H9 (cell line): ENCODE measurements at regions not wholly inside any gene's neighbourhood (a gene's known extent, or its start where the extent isn't known, plus 50 kb on each side); places are given as distances from the start of the nearest gene placed in this dataset.

Source experiments
- DNase-seq: peaks from one replicate; pipeline ENCODE4 v3.0.0-alpha.2; 2017
- H2AFZ ChIP-seq: one replicate; pipeline ENCODE4 v1.6.1; 2013; ENCODE audit warnings: mild to moderate bottlenecking, low read length, control low read depth, moderate library complexity
- H2AK5ac ChIP-seq: 2 replicates; pipeline ENCODE4 v1.6.1; 2013; ENCODE audit warnings: low read length, control low read depth, mixed read lengths; ENCODE audit not compliant: insufficient read length
- H2BK120ac ChIP-seq: one replicate; pipeline ENCODE4 v1.6.1; 2013; ENCODE audit warnings: low read depth, mild to moderate bottlenecking, low read length, control low read depth, inconsistent platforms; ENCODE audit not compliant: poor library complexity, severe bottlenecking
- H2BK12ac ChIP-seq: 2 replicates; pipeline ENCODE4 v1.6.1; 2013; ENCODE audit warnings: low read length, control low read depth, mixed read lengths, low read depth; ENCODE audit not compliant: insufficient read length
- H2BK15ac ChIP-seq: 2 replicates; pipeline ENCODE4 v1.6.1; 2013; ENCODE audit warnings: low read depth, low read length, control low read depth
- H2BK20ac ChIP-seq: one replicate; pipeline ENCODE4 v1.6.1; 2013; ENCODE audit warnings: low read depth, mild to moderate bottlenecking, low read length, control low read depth, inconsistent platforms; ENCODE audit not compliant: poor library complexity, severe bottlenecking
- H2BK5ac ChIP-seq: 2 replicates; pipeline ENCODE4 v1.6.1; 2013; ENCODE audit warnings: low read length, control low read depth, mixed read lengths; ENCODE audit not compliant: insufficient read length
- H3K14ac ChIP-seq: 2 replicates; pipeline ENCODE4 v1.6.1; 2013; ENCODE audit warnings: low read length, control low read depth; ENCODE audit not compliant: insufficient read depth
- H3K18ac ChIP-seq: 2 replicates; pipeline ENCODE4 v1.6.1; 2013; ENCODE audit warnings: low read depth, mild to moderate bottlenecking, mixed read lengths, low read length, control low read depth; ENCODE audit not compliant: insufficient read length
- H3K23ac ChIP-seq: 2 replicates; pipeline ENCODE4 v1.6.1; 2013; ENCODE audit warnings: low read length, control low read depth, mixed read lengths, low read depth; ENCODE audit not compliant: insufficient read length
- H3K23me2 ChIP-seq: 2 replicates; pipeline ENCODE4 v1.6.1; 2013; ENCODE audit warnings: low read depth, mild to moderate bottlenecking, mixed read lengths, low read length, control low read depth; ENCODE audit not compliant: insufficient read length, poor library complexity, severe bottlenecking
- H3K27ac ChIP-seq: 2 replicates; pipeline ENCODE4 v1.5.1; 2013; ENCODE audit warnings: low read length, control low read depth, mixed read lengths, low read depth; ENCODE audit not compliant: insufficient read length
- H3K27me3 ChIP-seq: 2 replicates; pipeline ENCODE4 v1.6.1; 2013; ENCODE audit warnings: low read length, control low read depth, inconsistent platforms; ENCODE audit not compliant: insufficient read depth
- H3K4ac ChIP-seq: 2 replicates; pipeline ENCODE4 v1.6.1; 2013; ENCODE audit warnings: low read depth, mild to moderate bottlenecking, control low read depth, inconsistent platforms, low read length, moderate library complexity
- H3K4me1 ChIP-seq: 2 replicates; pipeline ENCODE4 v1.6.1; 2013; ENCODE audit warnings: low read length, control low read depth, inconsistent platforms; ENCODE audit not compliant: insufficient read depth
- H3K4me2 ChIP-seq: 2 replicates; pipeline ENCODE4 v1.6.1; 2013; ENCODE audit warnings: low read length, control low read depth, mixed read lengths; ENCODE audit not compliant: insufficient read length, insufficient read depth
- H3K56ac ChIP-seq: 2 replicates; pipeline ENCODE4 v1.6.1; 2013; ENCODE audit warnings: low read depth, mild to moderate bottlenecking, mixed read lengths, low read length, control low read depth; ENCODE audit not compliant: insufficient read length
- H3K79me1 ChIP-seq: 2 replicates; pipeline ENCODE4 v1.6.1; 2013; ENCODE audit warnings: low read depth, mild to moderate bottlenecking, moderate library complexity, low read length, control low read depth, inconsistent platforms; ENCODE audit not compliant: insufficient read depth, poor library complexity, severe bottlenecking
- H3K79me2 ChIP-seq: 2 replicates; pipeline ENCODE4 v1.6.1; 2013; ENCODE audit warnings: low read length, control low read depth, inconsistent platforms; ENCODE audit not compliant: insufficient read depth
- H3K9ac ChIP-seq: 2 replicates; pipeline ENCODE4 v1.6.1; 2013; ENCODE audit warnings: low read length, control low read depth, mixed read lengths; ENCODE audit not compliant: insufficient read length; ENCODE audit errors: extremely low read depth
- H3K9me3 ChIP-seq: one replicate; pipeline ENCODE4 v1.6.1; 2013; ENCODE audit warnings: low read depth, low read length, inconsistent platforms; ENCODE audit not compliant: control insufficient read depth
- H3T11ph ChIP-seq: one replicate; pipeline ENCODE4 v1.6.1; 2013; ENCODE audit warnings: mild to moderate bottlenecking, low read length, control low read depth, inconsistent platforms
- H4K20me1 ChIP-seq: one replicate; pipeline ENCODE4 v1.6.1; 2013; ENCODE audit not compliant: control insufficient read depth, insufficient read length, insufficient read depth
- H4K5ac ChIP-seq: 2 replicates; pipeline ENCODE4 v1.6.1; 2013; ENCODE audit warnings: low read depth, mild to moderate bottlenecking, mixed read lengths, low read length, control low read depth; ENCODE audit not compliant: insufficient read length
- H4K8ac ChIP-seq: replicated peaks from 2 replicates; pipeline ENCODE4 v1.6.1; 2013; ENCODE audit warnings: low read length, control low read depth, mixed read lengths, low read depth; ENCODE audit not compliant: insufficient read length
- H4K91ac ChIP-seq: 2 replicates; pipeline ENCODE4 v1.6.1; 2013; ENCODE audit warnings: low read depth, mild to moderate bottlenecking, moderate library complexity, mixed read lengths, low read length, control low read depth; ENCODE audit not compliant: insufficient read length
- H3K27ac Mint-ChIP-seq, 3 experiments: 2 replicates in 2 of 3; 3 replicates in 1 of 3; pipeline ENCODE4 v1.8.0; 2020 to 2021; ENCODE audit warnings: mixed read lengths in 3 of 3, mild to moderate bottlenecking in 1 of 3, moderate library complexity in 1 of 3
- H3K27me3 Mint-ChIP-seq: 2 replicates; pipeline ENCODE4 v1.8.0; 2021; ENCODE audit warnings: low read depth, mild to moderate bottlenecking, moderate library complexity, mixed read lengths
- H3K36me3 Mint-ChIP-seq, 3 experiments: 2 replicates in 2 of 3; 3 replicates in 1 of 3; pipeline ENCODE4 v1.8.0; 2020 to 2021; ENCODE audit warnings: low read depth in 3 of 3, mixed read lengths in 3 of 3; ENCODE audit not compliant: insufficient read depth in 1 of 3
- H3K4me1 Mint-ChIP-seq, 2 experiments: 2 replicates each; pipeline ENCODE4 v1.8.0; 2020; ENCODE audit warnings: mixed read lengths in 2 of 2
- H3K4me3 Mint-ChIP-seq, 2 experiments: 2 replicates in 1 of 2; 3 replicates in 1 of 2; pipeline ENCODE4 v1.8.0; 2020 to 2021; ENCODE audit warnings: mild to moderate bottlenecking in 2 of 2, mixed read lengths in 2 of 2, moderate library complexity in 1 of 2
- H3K9me3 Mint-ChIP-seq, 2 experiments: 2 replicates in 1 of 2; 3 replicates in 1 of 2; pipeline ENCODE4 v1.8.0; 2020; ENCODE audit warnings: mild to moderate bottlenecking in 2 of 2, mixed read lengths in 2 of 2, moderate library complexity in 1 of 2
- WGBS: extraction: QIAGEN DNeasy Blood & Tissue Kit; methylation state at CpG from one replicate; pipeline ENCODE4 v1.1.7; 2013; ENCODE audit warnings: missing lambda C conversion rate, low lambda C conversion rate, mixed read lengths; ENCODE audit not compliant: insufficient read length; ENCODE audit errors: extremely low coverage; 5-methylcytosine and 5-hydroxymethylcytosine counted together
- TF ChIP-seq, protein P1 (sequence below): fragments of 200-600 bp; sonication (generic); conservative IDR thresholded peaks from 3 replicates; pipeline ENCODE4 v1.8.0; 2021; ENCODE audit warnings: antibody characterized with exemption, mild to moderate bottlenecking

GRCh38 chr7:81245353-81245752 is 326.5 kb upstream of the SEMA3C start:
- no peak overlapping the region for H2BK5ac ChIP-seq
- H3K4me2 ChIP-seq = no peak overlapping the region
- no peaks in the 10 kb centered on the region for H3K23me2 ChIP-seq
- H3K9me3 Mint-ChIP-seq = peaks cover 14 to 16% of the 10 kb centered on the region in 2 experiments
- TF ChIP-seq, protein P1, sequence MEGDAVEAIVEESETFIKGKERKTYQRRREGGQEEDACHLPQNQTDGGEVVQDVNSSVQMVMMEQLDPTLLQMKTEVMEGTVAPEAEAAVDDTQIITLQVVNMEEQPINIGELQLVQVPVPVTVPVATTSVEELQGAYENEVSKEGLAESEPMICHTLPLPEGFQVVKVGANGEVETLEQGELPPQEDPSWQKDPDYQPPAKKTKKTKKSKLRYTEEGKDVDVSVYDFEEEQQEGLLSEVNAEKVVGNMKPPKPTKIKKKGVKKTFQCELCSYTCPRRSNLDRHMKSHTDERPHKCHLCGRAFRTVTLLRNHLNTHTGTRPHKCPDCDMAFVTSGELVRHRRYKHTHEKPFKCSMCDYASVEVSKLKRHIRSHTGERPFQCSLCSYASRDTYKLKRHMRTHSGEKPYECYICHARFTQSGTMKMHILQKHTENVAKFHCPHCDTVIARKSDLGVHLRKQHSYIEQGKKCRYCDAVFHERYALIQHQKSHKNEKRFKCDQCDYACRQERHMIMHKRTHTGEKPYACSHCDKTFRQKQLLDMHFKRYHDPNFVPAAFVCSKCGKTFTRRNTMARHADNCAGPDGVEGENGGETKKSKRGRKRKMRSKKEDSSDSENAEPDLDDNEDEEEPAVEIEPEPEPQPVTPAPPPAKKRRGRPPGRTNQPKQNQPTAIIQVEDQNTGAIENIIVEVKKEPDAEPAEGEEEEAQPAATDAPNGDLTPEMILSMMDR = no peak
- H4K20me1 ChIP-seq = no peaks in the 10 kb centered on the region
- no peaks in the 10 kb centered on the region for H3K27me3 ChIP-seq
- no peaks in the 10 kb centered on the region for H3K9me3 ChIP-seq
- H3K27ac ChIP-seq = no peak overlapping the region
- H3K4me1 Mint-ChIP-seq = peaks cover 9% of the 10 kb centered on the region in 2 experiments
- no peak overlapping the region for H3K56ac ChIP-seq
- H4K91ac ChIP-seq = no peak overlapping the region
- H3T11ph ChIP-seq = no peak overlapping the region
- H3K79me2 ChIP-seq = no peaks in the 10 kb centered on the region
- no peak overlapping the region for H4K5ac ChIP-seq
- no peak overlapping the region for H2BK12ac ChIP-seq
- no peak overlapping the region for H2AK5ac ChIP-seq
- no peak for DNase-seq
- no peak overlapping the region for H2BK120ac ChIP-seq
- peaks cover 3 to 16% (median 16%) of the 10 kb centered on the region in 3 experiments; a peak in 5 of 7 replicates for H3K36me3 Mint-ChIP-seq
- no peak overlapping the region for H3K4ac ChIP-seq
- no peak overlapping the region for H4K8ac ChIP-seq
- H3K9ac ChIP-seq = no peak overlapping the region
- no peaks in the 10 kb centered on the region for H3K4me1 ChIP-seq
- no peak overlapping the region for H2BK20ac ChIP-seq
- no peak overlapping the region for H3K23ac ChIP-seq
- H2AFZ ChIP-seq = no peak overlapping the region
- H3K18ac ChIP-seq = no peak overlapping the region
- no CpG with 5 or more reads among the region's 4 CpGs for WGBS
- no peak overlapping the region for H2BK15ac ChIP-seq
- no peak overlapping the region for H3K14ac ChIP-seq
- H3K27ac Mint-ChIP-seq = peak overlapping the region in 2 of 3 experiments; percentile 20 to 88; a peak in 4 of 7 replicates
- peak overlapping the region in 1 of 2 experiments; percentile 25; a peak in 2 of 5 replicates for H3K4me3 Mint-ChIP-seq
- no peaks in the 10 kb centered on the region for H3K79me1 ChIP-seq
- no peaks in the 10 kb centered on the region for H3K27me3 Mint-ChIP-seq
